GM23338 (cell line): ENCODE measurements at regions not wholly inside any gene's neighbourhood (a gene's known extent, or its start where the extent isn't known, plus 50 kb on each side); places are given as distances from the start of the nearest gene placed in this dataset.

Experiments used
- CREB1 ChIP-seq: fragments of 250-450 bp; sonication (Bioruptor Pico); IDR thresholded peaks from 2 replicates; pipeline ENCODE4 v1.5.0; 2020; ENCODE audit warnings: low read depth, mild to moderate bottlenecking, moderate library complexity
- CTCF ChIP-seq, 2 experiments: fragments of 200-600 bp in 1 of 2; sonication (generic) in 1 of 2; conservative IDR thresholded peaks; 2 replicates each; pipeline versions ENCODE4 v1.5.1 to v1.6.1; 2016 to 2017; ENCODE audit warnings: antibody characterized with exemption in 2 of 2, low read depth in 2 of 2, mild to moderate bottlenecking in 2 of 2, moderate library complexity in 1 of 2
- ETS1 ChIP-seq: IDR thresholded peaks from 2 replicates; pipeline ENCODE4 v1.6.1; 2016; ENCODE audit warnings: antibody characterized with exemption
- EZH2 ChIP-seq: fragments of 200-600 bp; sonication (generic); IDR thresholded peaks from one replicate; pipeline ENCODE4 v1.8.0; 2017; ENCODE audit warnings: antibody characterized with exemption, mild to moderate bottlenecking, low read depth; ENCODE audit not compliant: unreplicated experiment
- EZH2phosphoT487 ChIP-seq: fragments of 200-600 bp; sonication (generic); IDR thresholded peaks from one replicate; pipeline ENCODE4 v1.8.1; 2018; ENCODE audit warnings: antibody characterized with exemption; ENCODE audit not compliant: unreplicated experiment
- JUNB ChIP-seq: IDR thresholded peaks from one replicate; pipeline ENCODE4 v1.6.1; 2016; ENCODE audit warnings: antibody characterized with exemption; ENCODE audit not compliant: unreplicated experiment
- NANOG ChIP-seq: IDR thresholded peaks from 2 replicates; pipeline ENCODE4 v1.6.1; 2016; ENCODE audit warnings: antibody characterized with exemption, borderline replicate concordance
- POLR2AphosphoS5 ChIP-seq: IDR thresholded peaks from 2 replicates; pipeline ENCODE4 v1.6.1; 2016; ENCODE audit warnings: antibody characterized with exemption, low read depth
- REST ChIP-seq: IDR thresholded peaks from one replicate; pipeline ENCODE4 v1.6.1; 2018; ENCODE audit warnings: antibody characterized with exemption; ENCODE audit not compliant: unreplicated experiment
- STAT1 ChIP-seq: IDR thresholded peaks from one replicate; pipeline ENCODE4 v1.6.1; 2016; ENCODE audit warnings: antibody characterized with exemption; ENCODE audit not compliant: unreplicated experiment
- ZNF331 ChIP-seq: fragments of 250-450 bp; sonication (Bioruptor Pico); IDR thresholded peaks from 2 replicates; pipeline ENCODE4 v1.5.0; 2020; ENCODE audit warnings: low read depth, mild to moderate bottlenecking, moderate library complexity
- ZNF462 ChIP-seq: fragments of 250-450 bp; sonication (Bioruptor Pico); IDR thresholded peaks from 2 replicates; pipeline ENCODE4 v1.5.0; 2020; ENCODE audit warnings: mild to moderate bottlenecking, moderate library complexity

- TF ChIP-seq CTCF (conservative IDR thresholded peaks at IDR 0.05; ENCODE audit: low read depth in 2 of 2) (no peak), EZH2 (no peak), REST (no peak), POLR2AphosphoS5 (no peak), EZH2phosphoT487 (no peak), JUNB (no peak), NANOG (no peak), ETS1 (no peak), ZNF331 (CRISPR knock-in tag) (no peak), CREB1 (CRISPR knock-in tag) (no peak), ZNF462 (CRISPR knock-in tag) (no peak), STAT1 (no peak)
Observed at GRCh38 chr7:93704217-93704616, 129.7 kb upstream of the CALCR start.
